NCI-H748 (cell line): ENCODE measurements at regions not wholly inside any gene's neighbourhood (a gene's known extent, or its start where the extent isn't known, plus 50 kb on each side); places are given as distances from the start of the nearest gene placed in this dataset.
A peak's percentile ranks its signal among the peaks of the same experiment; 100 is the strongest.
"Not testable (repeated sequence)": the region's sequence is repeated elsewhere in the genome, so short reads cannot be mapped to it uniquely, and the experiment has no call there.

Experiments
- DNase-seq: peaks from one replicate; lab custom pipeline; 2025; ENCODE audit not compliant: unreplicated experiment; lab: John Stamatoyannopoulos, UW

GRCh38 chr1:83406693-83407371 is 592.1 kb downstream of the TTLL7 start:
- DNase-seq: not testable (repeated sequence)

- DNase-seq: not testable (repeated sequence)
These were observed 593.1 kb downstream of the TTLL7 start for GRCh38 chr1:83405789-83406188.

DNA sequence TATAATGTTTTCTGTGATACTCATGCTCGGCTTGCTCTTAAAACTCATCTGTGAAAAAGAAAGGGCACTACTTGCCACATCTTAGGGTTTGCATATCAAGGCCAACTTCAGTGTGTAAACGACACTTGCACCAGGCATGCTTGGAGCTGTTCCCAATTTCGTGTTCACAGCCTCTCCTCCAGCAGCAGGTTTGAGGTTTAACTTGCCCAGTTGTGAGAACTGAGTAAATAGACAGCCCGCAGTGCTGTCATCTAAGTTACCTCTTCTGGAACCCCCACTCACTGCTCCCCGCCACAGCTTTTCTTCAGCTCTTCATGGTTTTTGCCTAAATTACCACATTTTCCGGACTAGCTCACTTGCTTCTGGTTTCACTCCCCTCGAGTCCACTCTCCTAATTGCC is 595.4 kb downstream of the TTLL7 start:
- DNase-seq: not testable (repeated sequence)

- peak; percentile 75 for DNase-seq
These were observed 597.8 kb downstream of the TTLL7 start for GRCh38 chr1:83401146-83401545.

- peak; percentile 15 for DNase-seq
These were observed 598.8 kb downstream of the TTLL7 start for GRCh38 chr1:83400173-83400572.

DNA sequence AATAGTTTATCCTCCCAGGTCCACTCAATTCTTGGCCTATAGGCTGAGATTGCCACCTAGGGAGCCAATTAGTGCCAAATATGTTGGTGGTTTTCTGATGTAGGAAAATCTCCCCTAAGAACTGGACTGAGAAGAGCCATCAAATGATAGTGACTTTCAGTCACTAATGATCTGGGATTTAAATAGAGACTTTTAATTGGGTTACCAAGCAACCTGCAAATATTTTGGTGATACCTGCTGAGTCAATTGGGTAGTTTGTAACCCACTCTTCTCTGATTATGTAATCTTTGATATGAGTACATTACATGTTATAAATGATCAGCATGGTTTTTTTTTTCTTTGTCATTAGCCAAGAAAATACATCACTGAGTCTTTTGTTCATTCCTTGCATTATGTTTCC is 600.8 kb downstream of the TTLL7 start:
- DNase-seq: peak; percentile 84

GRCh38 chr1:83395130-83395529 is 603.8 kb downstream of the TTLL7 start:
- not testable (repeated sequence) for DNase-seq

GRCh38 chr1:83386946-83387345 is 612.0 kb downstream of the TTLL7 start:
- not testable (repeated sequence) for DNase-seq

DNA sequence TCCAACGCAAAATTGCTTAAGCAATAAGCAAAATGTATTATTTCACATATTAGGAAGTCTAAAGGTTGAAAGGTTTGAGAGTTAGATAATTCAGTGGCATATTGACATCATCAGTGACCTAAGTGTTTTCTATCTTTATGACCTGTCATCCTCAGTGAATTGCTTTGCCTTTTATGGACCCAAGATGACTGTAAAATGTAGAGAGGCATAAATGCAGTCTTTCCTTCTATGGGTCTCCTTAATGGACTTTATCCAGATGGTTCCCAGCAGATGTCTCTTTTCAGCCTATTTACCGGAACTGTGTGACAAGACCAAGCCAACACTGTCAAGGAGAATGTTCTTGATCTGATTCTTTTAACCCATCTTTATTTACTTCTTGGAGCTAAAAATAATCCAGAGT is 615.8 kb downstream of the TTLL7 start:
- not testable (repeated sequence) for DNase-seq

GRCh38 chr1:83373018-83373417 is 625.9 kb downstream of the TTLL7 start:
- not testable (repeated sequence) for DNase-seq

GRCh38 chr1:83369853-83370252 is 629.1 kb downstream of the TTLL7 start:
- not testable (repeated sequence) for DNase-seq

GRCh38 chr1:83365320-83365719 is 633.6 kb downstream of the TTLL7 start:
- DNase-seq: not testable (repeated sequence)

GRCh38 chr1:83345375-83345774 is 653.6 kb downstream of the TTLL7 start:
- not testable (repeated sequence) for DNase-seq

DNA sequence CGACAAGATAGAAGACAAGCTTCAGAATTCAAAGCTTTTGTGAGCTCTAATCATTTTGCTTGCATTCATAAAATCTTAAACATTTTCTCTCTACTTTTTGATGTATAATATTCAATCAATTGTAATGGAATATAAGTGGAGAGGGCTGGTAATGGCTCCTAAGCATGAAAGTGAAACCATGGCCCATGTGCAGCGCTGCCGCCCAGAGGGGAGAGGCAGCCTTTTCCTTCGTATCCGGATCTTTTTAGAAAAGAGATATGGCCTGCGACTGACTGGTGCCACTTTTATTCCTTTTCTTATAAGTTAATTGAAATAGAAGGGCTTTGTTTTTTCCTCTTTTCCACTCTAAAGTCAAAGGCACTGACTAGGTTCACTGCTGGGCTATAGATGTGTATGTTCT is 655.2 kb downstream of the TTLL7 start:
- not testable (repeated sequence) for DNase-seq

DNA sequence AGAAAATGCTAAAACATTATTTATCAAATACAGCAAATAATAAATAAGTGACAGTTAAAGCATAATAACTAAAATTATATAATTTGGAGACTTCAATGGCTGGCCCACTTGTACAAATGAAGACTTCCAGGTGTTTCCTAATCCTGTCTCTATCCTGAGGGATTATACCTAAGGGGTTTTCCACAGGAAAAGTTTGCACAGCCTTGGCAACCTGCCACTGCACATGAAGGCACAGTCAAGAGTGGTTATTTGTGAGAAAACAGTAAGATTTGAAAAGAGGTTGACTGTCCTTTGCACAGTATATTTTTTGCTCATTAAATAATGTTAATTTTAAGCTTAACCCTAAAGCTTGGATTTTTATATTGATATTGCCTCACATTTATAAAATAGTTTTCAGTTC is 655.9 kb downstream of the TTLL7 start:
- not testable (repeated sequence) for DNase-seq

DNA sequence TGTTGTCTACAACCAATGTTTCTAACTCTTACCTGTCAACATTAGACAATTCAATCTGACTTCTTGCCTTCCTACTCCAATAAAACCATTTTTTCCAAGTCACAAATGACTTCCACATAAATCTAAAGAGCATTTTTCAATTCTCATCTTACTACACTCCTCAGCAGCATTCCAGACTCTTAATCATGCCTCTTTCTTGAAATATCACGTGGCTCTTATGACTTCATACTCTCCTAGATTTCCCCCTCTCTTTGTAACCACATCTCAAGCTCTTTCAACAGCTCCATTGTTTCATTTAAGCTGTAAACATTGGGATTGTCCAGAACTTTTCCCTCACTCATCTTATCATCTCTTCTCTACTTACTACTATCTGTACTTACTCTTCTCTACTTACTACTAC is 666.6 kb downstream of the TTLL7 start:
- DNase-seq: not testable (repeated sequence)

DNA sequence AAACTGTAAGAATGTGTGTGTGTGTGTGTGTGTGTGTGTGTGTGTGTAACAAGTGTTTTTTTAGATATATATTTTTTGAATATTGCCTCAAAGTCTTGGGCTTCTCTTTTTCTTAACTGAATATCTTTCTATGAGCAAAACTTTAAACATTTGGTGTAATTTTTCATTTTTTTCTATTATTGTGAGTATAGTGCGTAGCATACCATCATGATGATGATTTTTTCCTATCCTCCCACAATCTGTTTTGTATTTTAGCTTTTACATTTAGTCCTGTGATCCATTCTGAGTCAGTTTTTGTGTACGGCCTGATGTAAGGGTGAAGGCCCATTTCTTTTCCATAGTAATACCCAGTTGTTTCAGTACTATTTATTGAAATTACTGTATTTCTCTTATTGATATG is 680.6 kb downstream of the TTLL7 start:
- DNase-seq: no peak

GRCh38 chr1:83315446-83315845 is 683.5 kb downstream of the TTLL7 start:
- DNase-seq: not testable (repeated sequence)

- DNase-seq: not testable (repeated sequence)
These were observed 688.8 kb downstream of the TTLL7 start for GRCh38 chr1:83310161-83310560.

GRCh38 chr1:83309035-83309434 is 689.9 kb downstream of the TTLL7 start:
- not testable (repeated sequence) for DNase-seq

GRCh38 chr1:83306811-83307210 is 692.1 kb downstream of the TTLL7 start:
- DNase-seq: not testable (repeated sequence)

- DNase-seq: not testable (repeated sequence)
These were observed 703.3 kb downstream of the TTLL7 start for GRCh38 chr1:83295594-83295993.

DNA sequence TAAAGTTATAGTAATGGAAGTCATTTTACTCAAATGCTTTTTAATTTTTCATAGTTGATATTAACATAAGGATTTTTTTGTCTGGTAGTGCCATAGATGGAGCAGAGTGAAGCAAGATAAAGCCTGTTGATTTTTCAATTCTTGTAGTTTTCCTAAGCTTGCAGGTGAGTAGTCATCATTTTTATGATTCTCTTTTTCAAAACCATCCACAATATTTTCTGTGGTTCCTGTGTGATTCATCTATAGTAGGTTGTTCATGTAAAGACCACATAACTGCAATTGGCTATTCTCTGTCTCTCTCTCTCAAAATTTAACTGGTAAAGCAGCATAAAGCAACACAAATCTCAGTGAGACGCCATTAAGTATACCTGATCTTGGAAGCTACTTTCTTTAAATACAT is 711.5 kb downstream of the TTLL7 start:
- not testable (repeated sequence) for DNase-seq
